HG03378 (cell line): ENCODE measurements at regions not wholly inside any gene's neighbourhood (a gene's known extent, or its start where the extent isn't known, plus 50 kb on each side); places are given as distances from the start of the nearest gene placed in this dataset.

Experiments used
- ATAC-seq: cut with Tn5 transposase; IDR thresholded peaks from one replicate; pipeline ENCODE4 v1.9.1; 2021; ENCODE audit warnings: mild to moderate bottlenecking, moderate library complexity; ENCODE audit not compliant: unreplicated experiment

DNA sequence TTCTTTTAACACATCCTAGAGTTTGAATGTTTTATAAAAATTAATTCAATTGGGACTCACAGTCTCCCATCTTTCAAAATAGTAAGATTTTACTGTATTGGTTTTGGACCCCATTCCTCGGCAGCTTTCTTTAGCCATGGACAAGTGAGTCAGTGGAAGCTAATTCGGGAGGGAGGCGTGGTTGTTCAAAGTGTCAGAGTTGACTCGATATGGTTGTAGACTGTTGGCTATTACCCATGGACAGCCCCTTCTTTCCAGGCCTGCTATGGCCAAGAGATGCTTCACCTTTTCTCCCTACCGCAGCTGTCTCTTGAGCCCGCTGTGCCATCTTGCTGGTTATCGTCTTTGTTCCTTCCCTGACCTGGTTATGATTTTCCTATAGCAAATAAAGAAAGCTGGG, 243.0 kb downstream of the CD83 start:
- ATAC-seq, result no peak

DNA sequence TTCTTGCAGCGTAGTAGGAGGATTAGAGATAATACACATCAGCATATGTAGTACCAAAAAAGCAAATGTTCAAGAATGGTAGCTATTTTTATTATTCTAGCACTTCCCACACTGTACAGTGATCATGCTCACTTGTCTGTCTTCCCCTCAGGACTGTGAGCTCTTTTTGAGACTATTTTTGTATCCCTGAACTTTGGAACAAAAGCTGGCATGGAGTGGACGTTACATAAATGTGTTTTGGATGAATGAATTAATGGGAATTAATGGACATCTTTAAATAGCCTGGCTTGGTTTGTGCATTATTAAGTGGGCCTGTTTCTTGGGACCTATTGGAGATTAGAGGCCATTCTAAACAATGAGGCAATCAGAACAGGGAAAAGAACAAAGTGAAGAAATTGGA, 243.7 kb downstream of the CD83 start:
- ATAC-seq, result no peak

DNA sequence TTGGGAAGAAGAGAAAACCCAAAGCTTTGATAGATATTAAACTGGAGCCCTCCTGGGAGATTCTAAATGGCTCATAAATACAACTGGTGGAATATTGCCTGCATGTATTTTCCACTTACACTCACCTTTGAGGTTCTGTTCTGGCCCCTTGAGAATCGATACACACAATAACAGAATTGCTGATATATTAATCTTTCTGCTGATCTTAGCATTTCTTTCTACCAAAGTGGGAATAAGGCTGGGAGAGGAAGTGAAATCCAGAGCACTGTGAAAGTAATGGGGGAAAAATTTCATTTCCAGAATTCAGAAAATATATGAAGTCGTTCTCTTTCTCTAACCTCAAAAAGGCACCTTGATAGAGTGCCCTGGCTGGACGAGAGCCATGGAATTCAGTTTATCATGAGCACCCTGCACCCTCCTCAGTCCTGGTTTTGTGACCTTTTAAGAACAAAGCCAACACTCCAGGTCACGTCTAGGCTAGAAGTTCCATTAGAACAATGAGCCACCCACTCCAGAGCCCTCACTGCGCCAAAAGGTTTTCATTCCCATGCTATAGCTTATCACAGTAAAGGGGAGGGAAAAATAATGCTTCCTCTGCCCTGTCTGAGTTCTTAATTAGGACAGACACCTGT, 244.5 kb downstream of the CD83 start:
- ATAC-seq, result no peak

DNA sequence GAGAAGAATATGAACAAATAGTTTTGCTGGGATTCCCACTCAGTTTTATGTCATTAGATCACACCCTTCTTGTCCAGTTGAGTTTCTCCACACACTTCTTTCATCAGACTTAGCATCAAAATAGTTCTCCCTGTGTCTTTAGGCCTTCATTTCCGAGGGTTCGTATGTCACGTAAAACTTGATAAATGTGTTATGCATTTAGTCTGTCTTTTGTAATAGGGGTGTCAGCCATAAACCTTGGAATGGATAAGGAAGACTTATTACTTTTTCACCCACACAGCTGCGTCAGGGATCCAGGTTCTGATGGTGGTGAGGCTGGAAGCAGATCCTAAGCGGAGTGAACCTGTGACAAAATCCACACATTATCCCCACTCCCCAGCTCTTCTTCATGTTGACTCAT, 246.8 kb downstream of the CD83 start:
- ATAC-seq, result no peak

DNA sequence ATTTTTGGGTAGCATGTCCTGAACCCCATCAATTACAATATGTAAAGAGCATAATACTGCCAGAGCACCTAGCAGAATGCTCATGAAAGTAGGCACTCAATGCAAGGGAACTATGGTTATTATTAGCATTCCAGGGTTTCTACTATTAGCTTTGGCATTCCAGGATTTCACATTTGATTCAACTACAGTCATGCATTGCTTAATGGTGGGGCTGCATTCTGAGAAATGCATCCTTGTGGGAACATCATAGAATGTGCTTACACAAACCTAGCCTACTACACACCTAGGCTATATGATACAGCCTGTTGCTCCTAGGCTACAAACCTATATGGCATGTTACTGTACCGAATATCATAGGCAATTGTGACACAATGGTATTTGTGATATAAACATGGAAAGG, 247.8 kb downstream of the CD83 start:
- ATAC-seq, result no peak

DNA sequence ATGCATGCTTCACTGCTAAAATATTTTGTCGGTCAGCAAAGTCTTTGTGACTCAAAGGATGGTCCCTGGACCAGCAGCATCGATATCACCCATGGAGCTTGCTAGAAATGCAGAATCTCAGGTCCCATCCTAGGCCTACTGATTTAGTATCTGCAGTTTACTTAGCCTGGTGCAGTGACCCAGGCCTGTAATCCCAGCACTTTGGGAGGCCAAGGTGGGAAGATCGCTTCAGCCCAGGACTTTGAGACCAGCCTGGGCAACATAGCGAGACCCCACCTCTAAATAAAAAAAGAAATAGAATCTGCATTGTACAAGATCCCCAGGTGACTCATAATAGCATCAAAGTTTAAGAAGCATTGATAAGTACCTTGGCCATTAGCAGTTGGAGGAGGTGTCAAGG, 248.7 kb downstream of the CD83 start:
- ATAC-seq, result no peak

DNA sequence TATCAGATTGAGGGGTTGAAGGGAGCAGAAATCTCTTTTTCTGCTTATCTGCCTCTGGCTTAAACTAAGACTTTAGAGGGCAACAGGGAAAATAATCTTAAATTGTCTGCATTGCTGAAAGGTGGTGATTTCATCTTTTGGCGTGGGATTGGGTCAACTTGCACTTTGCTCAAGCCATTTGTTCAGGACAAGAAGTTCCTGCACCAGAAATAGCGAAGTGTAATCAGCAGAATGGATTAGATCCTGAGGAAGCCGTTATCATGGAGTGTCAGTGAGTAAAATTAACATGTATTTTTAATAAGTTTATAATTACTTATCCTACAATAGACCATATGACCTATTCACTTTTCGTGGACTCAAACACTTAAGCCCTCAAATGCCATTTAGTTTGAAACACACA, 249.3 kb downstream of the CD83 start:
- no peak for ATAC-seq

DNA sequence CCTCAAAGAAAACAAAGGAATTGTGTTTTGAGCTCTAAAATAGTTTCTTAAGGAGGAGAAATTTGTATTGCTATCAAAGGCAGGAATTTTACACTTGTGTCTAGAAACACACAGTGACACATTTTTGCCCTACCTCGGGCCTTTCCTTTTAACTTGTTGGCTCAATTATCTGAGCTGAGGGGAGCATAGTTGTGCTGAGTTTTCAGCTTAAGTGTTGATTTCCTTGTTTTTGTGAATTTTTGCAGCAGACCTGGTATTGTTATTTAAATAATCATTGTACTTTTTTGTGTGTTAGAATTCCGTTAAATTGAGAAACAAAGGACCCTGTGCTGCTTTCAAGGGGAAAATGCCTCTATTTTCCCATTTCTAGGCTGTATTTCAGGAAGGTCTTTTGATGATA, 249.7 kb downstream of the CD83 start:
- no peak for ATAC-seq

DNA sequence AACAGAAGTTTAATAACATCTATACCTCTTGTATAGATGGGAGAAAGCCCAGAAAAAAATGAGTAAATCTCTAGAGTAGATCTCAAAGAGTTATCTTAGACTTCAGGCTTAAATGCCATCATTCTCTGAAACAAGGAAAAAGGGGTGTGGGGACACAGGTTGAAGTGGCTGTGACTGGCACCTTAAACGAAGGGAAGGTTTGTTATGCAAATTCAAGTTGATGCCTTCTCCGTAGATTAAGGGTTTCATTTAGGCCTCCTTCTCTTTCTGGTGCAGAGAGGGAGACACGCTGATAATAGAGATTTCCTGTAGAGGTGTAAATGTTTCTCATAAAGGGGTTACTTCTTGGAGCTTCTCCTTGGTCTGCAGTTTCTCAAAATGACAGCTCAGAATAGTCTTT, 252.1 kb downstream of the CD83 start:
- ATAC-seq, result no peak

DNA sequence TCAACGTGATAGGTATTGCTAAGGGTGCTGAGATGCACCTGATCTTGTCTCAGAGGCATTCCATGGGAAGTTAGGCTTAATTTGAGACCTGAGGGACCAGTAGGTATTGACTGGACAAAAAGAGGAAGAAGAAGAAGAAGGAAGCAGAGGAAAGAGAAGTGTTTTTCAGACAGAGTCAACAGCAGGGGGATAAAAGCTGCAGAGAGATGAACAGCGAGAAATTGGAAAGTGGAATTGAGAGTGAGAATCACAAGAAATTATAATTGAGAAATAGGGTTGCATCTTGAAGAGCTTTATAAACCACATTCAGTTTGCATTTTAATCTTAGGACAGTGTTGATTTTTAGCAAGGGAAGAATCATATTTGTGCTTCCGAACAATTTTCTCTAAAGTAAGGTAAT, 254.0 kb downstream of the CD83 start:
- no peak for ATAC-seq

DNA sequence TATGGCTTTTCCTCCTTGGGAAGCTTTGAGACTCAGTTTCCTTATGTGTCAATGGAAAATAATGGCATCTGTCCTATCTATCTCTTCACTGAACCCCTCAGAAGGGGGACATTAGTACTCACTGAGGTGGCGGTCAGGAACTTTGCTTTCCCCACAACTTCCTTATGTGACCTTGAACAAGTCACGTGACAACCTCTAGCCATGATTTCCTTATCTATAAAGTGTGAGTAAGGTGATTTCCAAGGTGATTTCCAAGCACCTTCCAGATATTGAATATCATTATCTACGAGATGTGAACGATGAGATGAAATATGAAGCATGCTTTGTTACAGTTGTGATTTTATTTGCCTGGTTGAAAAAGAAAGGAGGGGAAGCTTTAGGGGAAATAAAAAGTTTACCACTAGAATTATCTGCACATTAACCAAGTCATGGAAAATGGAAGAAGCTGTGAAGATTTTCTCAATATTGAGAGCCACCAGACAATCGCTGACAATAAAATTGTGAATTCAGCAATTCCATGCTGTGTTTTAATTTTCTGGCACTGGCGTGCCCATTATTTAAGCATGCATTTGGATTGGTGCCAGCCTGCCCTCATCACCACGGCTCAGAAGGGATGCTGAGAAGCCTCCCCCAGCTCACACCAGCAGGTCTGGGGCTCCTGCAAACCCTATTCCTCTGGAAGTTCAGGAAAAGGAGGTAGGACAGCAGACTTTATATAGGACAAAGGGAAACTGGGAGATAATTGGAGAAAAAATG, 255.3 kb downstream of the CD83 start:
- no peak for ATAC-seq

DNA sequence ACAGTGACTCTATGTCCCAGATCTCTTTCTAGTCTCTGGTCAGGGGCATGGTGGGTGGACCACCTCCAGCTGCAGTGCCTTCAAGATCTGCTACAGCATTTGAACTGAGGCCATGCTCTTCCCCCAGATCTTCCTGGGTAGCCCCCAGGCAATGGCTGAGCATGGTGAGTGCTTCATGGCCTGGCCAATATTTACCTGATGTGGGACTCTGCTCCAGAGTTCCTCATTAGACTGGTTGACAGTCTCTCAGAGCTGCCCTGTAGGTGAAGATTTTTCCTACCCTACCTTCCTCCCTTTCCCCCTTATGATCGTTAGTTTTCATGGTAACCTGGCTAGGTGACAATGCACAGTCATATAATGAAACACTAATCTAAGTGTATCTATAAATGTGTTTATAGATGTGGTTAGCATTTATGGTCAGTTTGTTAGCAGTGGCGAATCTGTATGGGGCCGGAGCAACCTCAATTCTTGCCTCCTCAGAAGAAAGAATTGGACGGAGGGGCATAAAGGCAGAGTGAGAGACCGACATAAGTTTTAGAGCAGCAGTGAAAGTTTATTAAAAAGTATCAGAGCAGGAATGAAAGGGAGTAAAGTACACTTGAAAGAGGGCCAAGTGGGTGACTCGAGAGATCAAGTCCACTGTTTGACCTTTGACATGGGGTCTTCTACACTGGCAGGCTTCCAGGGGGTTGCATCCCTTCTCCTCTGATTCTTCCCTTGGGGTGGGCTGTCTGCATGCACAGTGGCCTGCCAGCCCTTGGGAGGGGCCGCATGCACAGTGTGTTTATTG, 256.3 kb downstream of the CD83 start:
- ATAC-seq, result no peak

DNA sequence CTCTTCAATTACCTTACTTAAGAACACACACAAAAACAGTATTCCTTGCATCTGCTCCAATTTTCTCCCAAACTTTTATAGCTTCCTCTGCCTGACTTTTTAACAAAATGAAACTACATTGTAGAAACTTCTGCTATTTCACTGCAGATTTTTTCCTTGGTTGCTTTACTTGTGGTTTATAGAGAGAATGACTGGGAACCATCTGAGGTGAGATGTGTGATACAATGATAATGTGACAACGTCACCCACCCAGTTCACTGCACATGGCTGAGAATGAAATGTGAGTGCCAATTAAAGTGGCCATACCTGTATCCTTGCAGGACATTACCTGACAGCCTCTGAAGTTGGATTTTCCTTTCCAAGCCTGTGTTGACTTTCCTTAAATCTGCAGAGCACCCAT, 258.4 kb downstream of the CD83 start:
- no peak for ATAC-seq

DNA sequence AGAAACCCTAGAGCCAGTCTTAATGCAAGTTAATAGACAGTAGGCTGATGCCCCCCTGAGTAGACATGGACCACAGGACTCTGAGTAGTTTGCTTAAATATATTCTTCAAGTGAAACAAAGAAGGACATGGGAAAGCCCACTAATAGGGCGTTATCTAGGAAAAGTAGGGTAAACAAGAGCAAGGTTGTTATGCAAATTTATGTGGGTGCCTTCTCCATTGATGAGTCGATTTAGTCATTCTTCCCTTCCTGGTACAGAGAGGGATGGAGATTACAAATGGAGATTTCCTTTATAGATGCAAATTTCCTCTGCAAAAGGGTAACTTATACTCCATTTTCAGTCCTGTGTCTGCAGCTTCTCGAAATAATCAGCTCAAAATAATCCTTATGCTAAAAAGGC, 262.0 kb downstream of the CD83 start:
- ATAC-seq, result no peak

DNA sequence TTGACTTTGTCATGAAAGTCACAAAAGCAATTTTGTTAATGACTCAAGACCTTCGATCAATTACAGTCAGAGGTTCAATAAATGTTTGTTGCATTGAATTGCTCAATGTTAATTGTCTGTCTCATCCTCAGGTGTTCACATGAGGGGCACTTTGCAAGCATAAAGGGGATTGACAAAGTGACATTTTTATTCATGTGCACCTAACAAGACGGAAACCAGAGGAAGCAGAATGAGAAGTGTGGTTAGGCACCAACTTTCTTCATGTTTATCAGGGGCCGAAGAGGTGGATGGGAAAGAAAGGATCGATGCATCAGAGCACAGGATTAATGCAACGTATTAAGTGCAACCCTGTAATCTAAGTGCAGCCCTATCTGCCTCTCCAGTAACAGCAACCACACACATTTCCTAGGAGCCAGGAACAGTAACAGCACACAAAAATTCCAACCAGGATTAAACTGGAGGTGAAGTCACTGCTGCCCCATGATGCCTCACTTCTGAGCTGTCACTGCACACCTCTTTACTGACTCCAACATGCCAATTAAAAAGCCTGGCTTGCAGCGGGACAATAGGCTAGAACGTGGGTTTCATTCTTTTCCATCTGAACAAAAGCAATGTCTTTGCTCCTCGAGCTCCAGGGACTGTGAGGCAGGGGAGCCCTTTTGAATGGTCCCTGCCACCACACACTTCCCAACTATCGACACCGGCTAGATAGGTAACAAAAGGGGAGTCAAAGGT, 262.7 kb downstream of the CD83 start:
- no peak for ATAC-seq

DNA sequence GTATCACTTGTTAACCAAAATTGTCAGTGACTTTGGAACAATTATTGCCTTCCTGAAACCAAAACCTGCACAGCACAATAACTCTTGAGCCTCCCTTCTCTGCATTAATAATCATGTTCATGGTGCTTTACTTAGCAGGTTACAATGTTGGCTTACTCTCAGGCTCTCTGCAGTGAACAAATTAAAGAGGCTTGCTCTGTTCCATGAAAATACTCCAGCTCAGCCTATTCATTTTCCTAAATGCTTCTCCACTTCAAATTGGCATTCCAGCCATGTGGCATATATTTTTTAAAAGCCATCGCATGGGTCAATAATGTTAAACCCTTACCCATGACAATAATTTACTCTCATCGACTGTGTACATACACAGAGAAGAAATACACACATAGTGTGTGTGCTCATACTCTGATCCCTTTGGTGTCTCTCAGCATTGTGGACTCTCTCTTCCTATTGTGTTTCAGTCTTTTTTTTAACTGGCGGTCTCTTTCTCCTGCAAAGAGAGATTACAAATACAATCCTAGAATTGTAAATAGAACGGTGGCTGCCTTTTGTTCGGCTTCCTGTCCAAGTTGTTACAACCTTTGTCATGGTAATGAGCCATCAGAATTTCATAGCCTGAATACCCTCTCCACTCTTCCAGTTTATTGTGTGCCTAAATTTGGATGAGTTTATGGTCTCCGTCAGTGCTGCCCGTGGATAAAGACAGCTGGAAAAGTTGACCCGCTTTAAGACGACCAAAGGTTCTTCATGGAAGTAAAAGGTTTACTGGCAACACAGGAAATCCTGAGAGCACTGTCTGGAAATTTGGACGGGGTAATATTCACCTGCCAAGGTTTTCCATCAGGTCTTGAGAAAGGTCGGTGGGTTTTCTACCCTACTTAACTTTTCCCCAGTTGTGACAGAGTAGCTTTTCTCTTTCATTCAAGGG, 263.6 kb downstream of the CD83 start:
- no peak for ATAC-seq

DNA sequence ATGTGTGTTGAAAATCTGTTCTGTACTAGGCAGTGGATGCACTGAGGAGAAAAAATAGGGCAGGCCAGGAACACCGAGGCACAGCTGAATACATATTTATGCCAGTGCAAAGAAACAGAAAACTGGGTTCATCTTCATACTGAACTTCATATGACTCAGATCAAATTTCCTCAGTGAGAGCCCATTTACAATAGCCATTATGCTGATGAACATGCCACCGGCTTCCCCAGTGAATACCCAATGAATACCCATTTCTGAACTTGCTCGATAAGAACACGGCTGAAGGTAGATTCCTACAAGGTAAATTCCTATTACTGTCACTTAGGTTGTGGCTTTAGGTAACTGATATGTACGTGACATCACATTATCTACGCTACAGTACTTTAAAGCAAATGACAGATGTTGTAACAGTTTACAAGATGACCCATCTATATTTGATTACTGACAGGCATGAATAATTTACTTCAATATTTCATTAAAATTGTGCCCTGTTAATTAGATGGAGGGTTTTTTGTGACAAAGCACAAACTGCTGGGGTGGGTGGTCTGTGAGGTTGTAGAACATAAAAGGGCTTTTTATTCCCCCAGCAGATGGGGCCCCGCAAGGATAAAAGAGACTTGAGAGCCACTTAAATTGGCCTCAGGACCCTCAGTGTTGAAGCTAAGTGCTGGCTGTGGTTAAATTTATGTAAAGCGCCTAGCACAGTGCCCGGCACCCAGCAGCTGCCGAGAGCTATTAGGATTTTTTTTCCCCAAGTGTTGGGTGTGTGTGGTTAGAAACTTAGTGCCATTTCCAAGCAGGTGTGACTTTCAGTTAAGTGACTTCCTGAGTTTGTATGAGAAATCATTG, 264.5 kb downstream of the CD83 start:
- no peak for ATAC-seq

DNA sequence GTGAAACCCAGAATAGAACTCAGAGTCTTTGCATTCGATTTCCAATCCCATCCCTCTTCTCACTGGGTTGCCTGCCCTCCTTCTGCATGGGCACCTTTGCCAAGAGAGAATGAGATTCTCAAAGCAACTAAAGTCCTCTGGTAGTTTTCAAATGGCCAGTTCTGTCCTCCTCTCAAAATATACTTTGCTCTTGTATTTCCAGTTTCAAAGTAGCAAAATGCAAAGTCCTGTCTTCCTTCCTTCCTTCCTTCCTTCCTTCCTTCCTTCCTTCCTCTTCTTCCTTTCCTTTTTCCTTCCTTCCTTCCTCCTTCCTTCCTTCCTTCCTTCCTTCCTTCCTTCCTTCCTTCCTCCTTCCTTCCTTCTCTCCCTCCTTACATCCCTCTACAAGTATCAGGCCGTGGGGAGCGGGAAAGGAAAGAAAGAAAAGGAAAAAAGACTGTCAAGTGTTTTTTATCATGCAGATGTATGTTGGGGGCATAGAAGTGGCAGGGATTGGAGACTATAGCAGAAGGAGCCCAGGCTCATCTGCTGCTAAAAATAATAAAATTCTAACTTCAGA, 265.2 kb downstream of the CD83 start:
- no peak for ATAC-seq
